GM23248 (cell line): ENCODE measurements at regions not wholly inside any gene's neighbourhood (a gene's known extent, or its start where the extent isn't known, plus 50 kb on each side); places are given as distances from the start of the nearest gene placed in this dataset.
A peak's percentile ranks its signal among the peaks of the same experiment; 100 is the strongest.

Experiments used
- DNase-seq: peaks from one replicate; pipeline ENCODE4 v3.0.0-alpha.2; 2015
- H2AFZ ChIP-seq: fragments of 200-600 bp; sonication (generic); 2 replicates; pipeline ENCODE4 v1.6.1; 2016; ENCODE audit warnings: antibody characterized with exemption
- H3F3A ChIP-seq: fragments of 200-600 bp; sonication (generic); 2 replicates; pipeline ENCODE4 v1.6.1; 2016; ENCODE audit warnings: mild to moderate bottlenecking, antibody characterized with exemption, mixed run types; ENCODE audit not compliant: insufficient read depth
- H3K27ac ChIP-seq: fragments of 200-600 bp; sonication (generic); 2 replicates; pipeline ENCODE4 v1.5.1; 2016; ENCODE audit warnings: mild to moderate bottlenecking
- H3K27me3 ChIP-seq: fragments of 200-600 bp; sonication (generic); replicated peaks from 2 replicates; pipeline ENCODE4 v1.6.1; 2016; ENCODE audit warnings: mild to moderate bottlenecking; ENCODE audit not compliant: insufficient read depth
- H3K36me3 ChIP-seq: fragments of 200-600 bp; sonication (generic); 2 replicates; pipeline ENCODE4 v1.6.1; 2016; ENCODE audit warnings: low read depth, mild to moderate bottlenecking
- H3K4me1 ChIP-seq: fragments of 200-600 bp; sonication (generic); 2 replicates; pipeline ENCODE4 v1.6.1; 2016; ENCODE audit warnings: mild to moderate bottlenecking; ENCODE audit not compliant: insufficient read depth
- H3K4me2 ChIP-seq: fragments of 200-600 bp; sonication (generic); one replicate; pipeline ENCODE4 v1.6.1; 2016; ENCODE audit warnings: mild to moderate bottlenecking; ENCODE audit not compliant: unreplicated experiment
- H3K4me3 ChIP-seq: fragments of 200-600 bp; sonication (generic); 2 replicates; pipeline ENCODE4 v1.5.1; 2016; ENCODE audit warnings: mild to moderate bottlenecking
- H3K79me2 ChIP-seq: fragments of 200-600 bp; sonication (generic); 2 replicates; pipeline ENCODE4 v1.6.1; 2016; ENCODE audit warnings: mild to moderate bottlenecking; ENCODE audit not compliant: insufficient read depth
- H3K9ac ChIP-seq: fragments of 200-600 bp; sonication (generic); 2 replicates; pipeline ENCODE4 v1.6.1; 2016; ENCODE audit warnings: mild to moderate bottlenecking
- H3K9me2 ChIP-seq: fragments of 200-600 bp; sonication (generic); 2 replicates; pipeline ENCODE4 v1.6.1; 2016; ENCODE audit warnings: mixed run types, mild to moderate bottlenecking, moderate library complexity; ENCODE audit not compliant: insufficient read depth
- H3K9me3 ChIP-seq: fragments of 200-600 bp; sonication (generic); one replicate; pipeline ENCODE4 v1.6.1; 2017; ENCODE audit warnings: low read depth
- H4K20me1 ChIP-seq: fragments of 200-600 bp; sonication (generic); 2 replicates; pipeline ENCODE4 v1.6.0; 2016; ENCODE audit not compliant: insufficient read depth
- EZH2 ChIP-seq: fragments of 200-600 bp; sonication (generic); IDR thresholded peaks from 2 replicates; pipeline ENCODE4 v1.6.1; 2018; ENCODE audit warnings: antibody characterized with exemption, mild to moderate bottlenecking; ENCODE audit not compliant: insufficient read depth, poor library complexity, severe bottlenecking
- EZH2phosphoT487 ChIP-seq: fragments of 200-600 bp; sonication (generic); IDR thresholded peaks from 2 replicates; pipeline ENCODE4 v1.6.1; 2018; ENCODE audit warnings: antibody characterized with exemption, moderate library complexity, mild to moderate bottlenecking, low read depth; ENCODE audit not compliant: insufficient read depth
- WGBS, 2 experiments: methylation state at CpG; one replicate each; pipeline ENCODE4 v1.1.6; 2015 to 2017; ENCODE audit warnings: low lambda C conversion rate in 2 of 2, low coverage in 1 of 2; ENCODE audit errors: missing lambda C conversion rate in 2 of 2; 5-methylcytosine and 5-hydroxymethylcytosine counted together
- in situ Hi-C: fragments of 300-500 bp; cut with MboI; formaldehyde crosslinking; loops from 2 replicates; pipeline ENCODE4 v1.15.0; 2020

DNA sequence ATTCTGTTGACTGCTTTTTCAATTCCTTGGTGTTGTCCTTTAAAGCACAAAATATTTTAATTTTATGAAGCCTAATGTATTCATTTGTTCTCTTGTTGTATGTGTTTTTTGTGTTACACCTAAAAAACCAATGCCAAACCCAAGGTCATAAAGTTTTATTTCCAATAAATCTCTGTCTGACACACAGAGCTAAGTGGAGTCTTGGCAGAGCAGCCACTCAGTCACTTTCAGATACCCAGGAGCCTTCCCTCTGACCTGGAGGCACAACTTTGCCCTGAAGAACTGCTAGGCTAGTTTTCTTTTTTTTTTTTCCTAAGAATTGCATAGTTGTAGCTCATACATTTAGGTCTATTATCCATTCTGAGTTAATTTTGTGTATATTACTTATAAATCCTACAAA lies 71.2 kb upstream of the BCL9 start:
- in situ Hi-C loops: no loop called here
- no peak overlapping the region for H3K9ac ChIP-seq
- no peaks in the 10 kb centered on the region for H4K20me1 ChIP-seq
- no peaks in the 10 kb centered on the region for H3K36me3 ChIP-seq
- no peak overlapping the region for H3K4me3 ChIP-seq
- no peaks in the 10 kb centered on the region for H3K79me2 ChIP-seq
- no peaks in the 10 kb centered on the region; the same call in 1 of the 2 replicates for H3K4me1 ChIP-seq
- H3K4me2 ChIP-seq: no peak overlapping the region
- TF ChIP-seq EZH2phosphoT487: no peak
- TF ChIP-seq EZH2: no peak
- H3K9me2 ChIP-seq: no peaks in the 10 kb centered on the region
- no peak for DNase-seq
- no peak overlapping the region for H3K27ac ChIP-seq
- no peak overlapping the region for H2AFZ ChIP-seq
- no peaks in the 10 kb centered on the region for H3K9me3 ChIP-seq
- no peaks in the 10 kb centered on the region; the same call in 1 of the 2 replicates for H3K27me3 ChIP-seq
- no peaks in the 10 kb centered on the region for H3F3A ChIP-seq

GRCh38 chr1:147472489-147472888 lies 68.8 kb upstream of the BCL9 start:
- TF ChIP-seq EZH2phosphoT487: no peak
- no peak for TF ChIP-seq EZH2
- Histone ChIP-seq H3F3A (no peaks in the 10 kb centered on the region), H4K20me1 (no peaks in the 10 kb centered on the region), H3K4me3 (0 out of 2 replicates have a peak overlapping the region, but pooled peaks have one; percentile 18), H2AFZ (no peak overlapping the region), H3K79me2 (no peaks in the 10 kb centered on the region), H3K9me2 (no peaks in the 10 kb centered on the region), H3K9ac (no peak overlapping the region), H3K27ac (no peak overlapping the region), H3K36me3 (no peaks in the 10 kb centered on the region), H3K4me2 (no peak overlapping the region), H3K4me1 (no peaks in the 10 kb centered on the region; the same call in 1 of the 2 replicates), H3K27me3 (no peaks in the 10 kb centered on the region; the same call in 1 of the 2 replicates), H3K9me3 (no peaks in the 10 kb centered on the region)
- in situ Hi-C loops: no loop called here
- 0 to 4% methylated on average over 2 of the region's 2 CpGs for WGBS, 2 experiments
- no peak for DNase-seq

DNA sequence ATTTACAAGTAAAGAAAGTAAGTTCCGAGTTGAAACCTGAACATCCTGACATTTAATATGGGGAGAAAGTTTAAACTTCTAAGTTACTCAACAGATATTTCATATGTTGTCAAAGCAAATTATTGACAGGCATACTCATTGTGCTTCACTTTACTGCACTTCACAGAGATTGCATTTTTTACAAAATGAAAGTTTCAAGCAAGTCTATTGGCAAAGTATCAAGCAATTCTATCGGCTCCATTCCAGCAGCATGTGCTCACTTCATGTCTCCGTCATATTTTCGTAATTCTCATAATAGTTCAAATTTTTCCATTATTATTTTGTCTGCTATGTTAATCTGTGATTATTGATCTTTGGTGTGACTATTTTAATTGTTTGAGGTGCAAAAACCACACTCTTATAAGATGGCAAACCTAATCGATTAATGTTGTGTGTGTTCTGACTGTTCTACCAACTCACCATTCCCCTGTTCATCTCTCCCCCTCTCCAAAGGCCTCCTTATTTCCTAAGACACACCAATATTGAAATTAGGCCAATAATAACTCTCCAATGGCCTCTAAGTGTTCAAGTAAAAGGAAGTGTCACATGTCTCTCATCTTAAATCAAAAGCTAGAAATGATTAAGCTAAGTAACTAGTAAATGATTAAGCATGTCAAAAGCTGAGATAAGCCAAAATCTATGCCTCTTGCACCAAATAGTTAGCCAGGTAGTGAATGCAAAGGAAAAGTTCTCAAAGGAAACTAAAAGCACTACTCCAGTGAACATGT lies 68.2 kb upstream of the BCL9 start:
- H3K4me1 ChIP-seq: no peaks in the 10 kb centered on the region; the same call in 1 of the 2 replicates
- WGBS, 2 experiments: 2% methylated on average over 5 of the region's 5 CpGs
- H3K4me2 ChIP-seq: no peak overlapping the region
- H3F3A ChIP-seq: no peaks in the 10 kb centered on the region
- peak; percentile 39 for DNase-seq
- H3K36me3 ChIP-seq: no peaks in the 10 kb centered on the region
- H3K4me3 ChIP-seq: peak overlapping the region; percentile 18; the same call in 1 of the 2 replicates
- H3K27ac ChIP-seq: no peak overlapping the region
- H3K79me2 ChIP-seq: no peaks in the 10 kb centered on the region
- no peaks in the 10 kb centered on the region for H3K9me3 ChIP-seq
- H3K27me3 ChIP-seq: no peaks in the 10 kb centered on the region; the same call in 1 of the 2 replicates
- H3K9me2 ChIP-seq: no peaks in the 10 kb centered on the region
- TF ChIP-seq EZH2 (no peak), EZH2phosphoT487 (no peak)
- in situ Hi-C loops: no loop called here
- no peak overlapping the region for H2AFZ ChIP-seq
- H4K20me1 ChIP-seq: no peaks in the 10 kb centered on the region
- H3K9ac ChIP-seq: no peak overlapping the region

GRCh38 chr1:147473733-147474049 lies 67.6 kb upstream of the BCL9 start:
- no peak for TF ChIP-seq EZH2
- no peak for TF ChIP-seq EZH2phosphoT487
- H4K20me1 ChIP-seq: no peaks in the 10 kb centered on the region
- H2AFZ ChIP-seq: no peak overlapping the region
- no peak for DNase-seq
- no peaks in the 10 kb centered on the region for H3K79me2 ChIP-seq
- no peak overlapping the region for H3K27ac ChIP-seq
- no peak overlapping the region for H3K9ac ChIP-seq
- no peaks in the 10 kb centered on the region; the same call in 1 of the 2 replicates for H3K4me1 ChIP-seq
- no peaks in the 10 kb centered on the region for H3K9me3 ChIP-seq
- in situ Hi-C loops: no loop called here
- no peaks in the 10 kb centered on the region for H3K36me3 ChIP-seq
- H3K9me2 ChIP-seq: no peaks in the 10 kb centered on the region
- H3K4me3 ChIP-seq: no peak overlapping the region
- H3F3A ChIP-seq: no peaks in the 10 kb centered on the region
- no peak overlapping the region for H3K4me2 ChIP-seq
- H3K27me3 ChIP-seq: no peaks in the 10 kb centered on the region; the same call in 1 of the 2 replicates
